GM12891 (cell line): ENCODE measurements at regions not wholly inside any gene's neighbourhood (a gene's known extent, or its start where the extent isn't known, plus 50 kb on each side); places are given as distances from the start of the nearest gene placed in this dataset.
A peak's percentile ranks its signal among the peaks of the same experiment; 100 is the strongest.

ENCODE experiments used
- DNase-seq: peaks from one replicate; pipeline ENCODE4 v3.0.0; 2011; ENCODE audit warnings: low spot score; ENCODE audit not compliant: insufficient read length
- FAIRE-seq: peaks from 2 replicates; lab custom pipeline; 2011; peaks lifted over from hg19 to GRCh38; lab: Jason Lieb, UNC
- PAX5 ChIP-seq: IDR thresholded peaks from 2 replicates; pipeline ENCODE4 v1.6.1; 2011; ENCODE audit warnings: low read length, moderate library complexity, mild to moderate bottlenecking; ENCODE audit not compliant: insufficient read depth, severe bottlenecking
- POLR2A ChIP-seq: IDR thresholded peaks from 2 replicates; pipeline ENCODE4 v1.6.1; 2011; ENCODE audit warnings: low read depth, low read length, control low read depth
- POLR2AphosphoS5 ChIP-seq: IDR thresholded peaks from 2 replicates; pipeline ENCODE4 v1.6.1; 2011; ENCODE audit warnings: low read depth, low read length, control low read depth
- POU2F2 ChIP-seq: IDR thresholded peaks from 2 replicates; pipeline ENCODE4 v1.6.1; 2011; ENCODE audit warnings: low read depth, mild to moderate bottlenecking, control low read depth, low read length, moderate library complexity
- SPI1 ChIP-seq: IDR thresholded peaks from 2 replicates; pipeline ENCODE4 v1.6.1; 2011; ENCODE audit warnings: low read depth, low read length, control low read depth
- TAF1 ChIP-seq: IDR thresholded peaks from 2 replicates; pipeline ENCODE4 v1.6.1; 2011; ENCODE audit warnings: low read depth, low read length, control low read depth

DNA sequence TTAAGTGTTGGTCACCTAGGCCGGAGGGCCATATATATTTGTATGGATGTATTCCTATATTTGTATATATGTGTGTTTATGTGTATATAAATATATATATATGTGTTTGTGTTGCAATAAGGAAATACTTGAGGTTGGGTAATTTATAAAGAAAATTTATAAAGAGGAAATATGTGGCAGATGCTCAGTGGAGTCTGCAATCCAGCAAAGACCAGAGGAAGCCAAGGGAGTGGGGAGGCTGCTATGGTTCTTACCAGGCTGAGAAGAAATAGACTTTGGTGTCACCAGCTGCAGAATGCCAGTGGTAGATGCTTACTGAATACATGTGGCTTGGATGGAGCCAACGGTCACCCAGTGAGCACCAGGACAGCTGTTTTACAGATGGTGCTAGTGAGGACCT lies 97.4 kb upstream of the ELOVL5 start:
- no peak for DNase-seq
- no peak for TF ChIP-seq POLR2A
- TF ChIP-seq SPI1, result no peak
- TF ChIP-seq TAF1, result no peak
- no peak for TF ChIP-seq POU2F2
- TF ChIP-seq PAX5, result no peak
- TF ChIP-seq POLR2AphosphoS5, result no peak
- no peak for FAIRE-seq

DNA sequence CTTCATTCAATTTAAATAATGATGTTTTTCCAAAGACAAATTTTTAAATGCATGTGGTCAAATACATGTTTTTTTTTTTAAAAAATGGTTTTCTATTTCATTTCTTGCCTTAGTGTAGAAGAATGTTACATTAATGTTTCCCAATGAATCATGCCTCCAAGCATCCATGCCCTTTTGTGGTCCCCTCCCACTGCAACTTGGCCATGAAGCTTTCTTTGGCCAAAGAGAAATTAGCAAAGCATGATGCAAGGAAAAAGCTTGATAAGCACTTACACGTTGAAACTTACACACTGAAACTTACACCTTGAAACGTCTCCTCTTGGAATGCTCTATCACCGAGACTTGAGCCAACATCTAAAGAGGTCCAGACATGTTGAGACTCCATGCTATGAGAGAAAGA lies 93.0 kb upstream of the ELOVL5 start:
- TF ChIP-seq SPI1, result no peak
- no peak for TF ChIP-seq POLR2A
- TF ChIP-seq POLR2AphosphoS5, result no peak
- no peak for TF ChIP-seq PAX5
- no peak for TF ChIP-seq POU2F2
- TF ChIP-seq TAF1, result no peak
- no peak for FAIRE-seq
- DNase-seq, result no peak

DNA sequence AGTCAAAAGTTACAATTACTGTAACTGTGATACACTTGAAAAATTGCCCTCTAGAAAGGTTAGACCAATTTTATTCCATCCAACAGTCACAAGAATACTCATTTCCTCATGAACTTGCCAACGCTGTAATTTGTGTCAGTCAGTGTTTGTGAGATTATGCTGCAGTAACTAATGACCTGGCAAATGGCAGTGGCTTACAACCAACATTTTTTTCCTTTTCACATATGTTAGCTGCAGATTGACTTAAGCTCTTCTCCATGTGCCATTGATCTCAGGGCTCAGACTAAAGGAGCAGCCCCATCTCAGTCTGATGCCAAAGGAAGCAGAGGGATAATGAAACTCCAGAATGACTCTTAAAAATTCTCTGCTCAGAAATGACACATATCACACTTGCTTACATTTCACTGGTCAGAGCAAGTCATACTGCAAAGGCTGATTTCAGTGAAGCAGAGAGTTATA lies 92.3 kb upstream of the ELOVL5 start:
- peak; percentile 62 for FAIRE-seq

DNA sequence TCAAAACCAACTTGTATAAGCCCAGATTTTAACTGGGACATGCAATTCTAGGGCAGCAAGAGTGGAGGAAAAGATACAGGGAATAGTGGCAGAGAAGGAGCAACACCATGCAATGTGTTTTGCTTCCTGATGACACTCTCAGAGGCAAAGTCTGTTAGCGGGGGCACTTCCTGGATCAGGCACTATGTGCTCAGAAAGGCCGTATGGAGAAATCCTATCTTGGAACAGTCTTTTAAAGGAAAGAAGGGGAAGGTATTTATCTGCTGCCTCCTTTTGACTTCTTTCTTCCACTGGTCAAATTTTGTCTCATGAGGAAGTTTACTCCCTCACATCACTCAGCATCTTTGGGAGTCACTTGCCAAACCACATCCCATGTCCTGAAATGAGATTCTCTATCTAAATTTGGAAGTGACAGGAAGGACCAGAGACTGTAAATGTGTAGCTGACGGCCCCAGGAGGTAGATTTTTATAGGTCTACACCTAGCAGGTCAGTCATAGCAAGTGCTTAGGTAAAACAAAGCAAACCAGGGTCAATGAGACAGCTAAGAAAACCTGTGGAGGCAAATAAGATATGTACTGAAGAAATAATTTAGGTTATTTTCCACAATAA lies 91.7 kb upstream of the ELOVL5 start:
- TF ChIP-seq SPI1 (no peak), POU2F2 (no peak), PAX5 (no peak), POLR2A (no peak), TAF1 (no peak)
- FAIRE-seq (no peak), DNase-seq (no peak)

More for the DNA sequence above, 92.3 kb upstream of the ELOVL5 start:
- TF ChIP-seq POLR2A (no peak), SPI1 (peak; percentile 37; the same call in 1 of the 2 replicates), POU2F2 (no peak), PAX5 (no peak)
- no peak for DNase-seq

DNA sequence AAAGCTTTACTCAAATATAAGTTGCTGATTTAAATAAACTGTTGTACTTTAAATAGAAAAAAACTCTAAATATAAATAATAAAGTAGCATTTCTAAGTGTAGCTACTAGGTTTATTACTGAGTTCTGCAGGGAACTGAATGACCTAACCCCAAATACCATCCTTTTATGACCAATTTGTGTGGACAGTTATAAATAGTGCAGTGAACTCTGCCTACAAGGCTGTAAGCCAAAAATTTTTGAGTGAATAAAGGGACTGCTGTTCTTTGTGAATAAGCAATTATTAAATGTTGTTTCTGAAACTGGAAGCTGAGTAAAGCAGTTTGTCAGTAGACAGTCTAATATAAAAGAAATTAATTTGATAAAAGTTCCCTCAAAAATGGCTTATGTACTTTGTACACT lies 90.8 kb upstream of the ELOVL5 start:
- FAIRE-seq, result no peak
- no peak for DNase-seq
- no peak for TF ChIP-seq TAF1
- no peak for TF ChIP-seq POU2F2
- TF ChIP-seq PAX5, result no peak

DNA sequence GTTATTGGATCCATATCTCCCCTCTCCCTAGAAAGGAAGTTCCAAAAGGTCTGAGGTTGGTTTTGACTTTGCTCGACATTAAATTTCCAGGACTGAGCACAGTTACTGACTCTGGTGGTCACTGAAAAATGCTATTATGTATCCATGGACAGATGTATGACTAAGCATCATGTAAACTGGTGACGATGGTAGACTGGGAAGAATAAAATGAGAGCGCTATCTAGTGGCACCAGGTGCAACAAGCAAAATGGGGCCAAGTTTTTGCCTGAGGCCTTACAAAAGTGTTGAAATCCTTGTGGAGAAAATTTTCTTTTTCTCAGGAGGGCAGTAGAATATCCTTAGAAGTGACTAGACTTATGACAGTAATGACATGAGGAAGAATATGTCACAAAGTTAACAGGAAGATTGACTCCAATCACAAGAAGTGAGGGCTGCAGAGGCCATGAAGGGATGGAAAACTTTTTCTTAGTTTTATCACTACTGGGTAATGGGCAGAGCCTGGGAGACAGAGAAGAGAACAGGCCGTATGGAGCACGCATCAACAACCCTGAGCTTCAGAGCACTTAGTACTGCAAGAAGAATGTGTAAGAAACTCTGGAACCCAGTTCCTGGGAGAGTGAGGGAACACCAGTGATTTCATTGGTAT lies 88.9 kb upstream of the ELOVL5 start:
- FAIRE-seq (peak; percentile 87), DNase-seq (no peak)
- TF ChIP-seq POLR2A (no peak), PAX5 (no peak), SPI1 (no peak), POU2F2 (no peak), POLR2AphosphoS5 (no peak), TAF1 (no peak)

DNA sequence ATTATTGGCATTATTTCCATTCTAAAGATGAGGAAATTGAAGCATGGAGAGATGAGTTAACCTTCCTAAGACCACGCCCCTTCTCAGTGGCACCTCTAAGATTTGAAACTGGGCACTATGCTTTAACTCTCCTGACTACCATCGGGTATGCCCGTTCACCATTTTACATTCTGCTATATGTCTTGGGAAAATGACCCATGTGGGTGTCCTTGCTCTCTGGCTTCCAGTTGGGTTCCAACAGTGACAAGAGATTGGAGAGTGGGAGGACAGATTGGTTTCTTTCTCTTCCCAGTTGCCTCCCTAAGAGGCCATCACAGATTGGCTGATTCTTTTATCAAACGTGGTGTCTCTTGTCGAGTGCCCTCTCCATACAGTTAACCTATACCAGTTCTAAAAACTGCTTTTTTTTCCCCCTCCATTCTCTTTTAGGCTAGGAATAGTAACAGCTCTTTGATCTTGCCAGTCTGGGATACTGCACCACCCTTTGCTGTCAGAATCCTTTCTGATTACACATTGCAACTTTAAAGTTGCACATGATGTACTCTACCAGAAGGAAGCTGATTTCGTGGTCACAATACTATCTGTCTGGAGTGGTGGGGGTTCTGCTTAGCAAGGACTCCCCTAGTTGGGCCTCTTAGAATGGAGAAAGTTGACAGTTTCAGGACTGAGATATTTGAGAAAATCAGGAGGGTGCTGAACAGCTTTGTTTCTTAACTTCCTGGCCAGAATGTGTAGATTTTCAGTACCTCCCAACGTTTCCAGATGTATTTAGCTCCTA lies 88.0 kb upstream of the ELOVL5 start:
- TF ChIP-seq SPI1, result no peak
- TF ChIP-seq TAF1, result no peak
- no peak for TF ChIP-seq PAX5
- no peak for TF ChIP-seq POU2F2
- no peak for TF ChIP-seq POLR2A
- no peak for TF ChIP-seq POLR2AphosphoS5
- DNase-seq (no peak), FAIRE-seq (no peak)

DNA sequence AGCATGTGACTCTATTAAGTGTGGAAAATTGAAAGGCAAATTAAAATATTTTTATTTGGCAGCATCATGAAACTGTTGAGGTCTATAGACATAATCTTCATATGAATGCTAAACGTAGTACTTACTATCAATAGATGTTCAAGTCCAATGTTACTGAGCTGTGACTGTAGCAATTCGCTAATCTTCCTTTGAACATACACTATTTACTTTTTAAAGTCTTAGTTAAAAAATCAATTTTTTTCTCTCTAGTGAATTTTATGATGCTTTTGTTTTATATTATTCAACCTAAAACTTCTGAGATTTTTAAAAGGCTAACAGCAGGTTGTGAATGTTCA lies 85.2 kb upstream of the ELOVL5 start:
- FAIRE-seq (no peak), DNase-seq (no peak)
- TF ChIP-seq SPI1 (no peak), TAF1 (no peak), POLR2AphosphoS5 (no peak)

DNA sequence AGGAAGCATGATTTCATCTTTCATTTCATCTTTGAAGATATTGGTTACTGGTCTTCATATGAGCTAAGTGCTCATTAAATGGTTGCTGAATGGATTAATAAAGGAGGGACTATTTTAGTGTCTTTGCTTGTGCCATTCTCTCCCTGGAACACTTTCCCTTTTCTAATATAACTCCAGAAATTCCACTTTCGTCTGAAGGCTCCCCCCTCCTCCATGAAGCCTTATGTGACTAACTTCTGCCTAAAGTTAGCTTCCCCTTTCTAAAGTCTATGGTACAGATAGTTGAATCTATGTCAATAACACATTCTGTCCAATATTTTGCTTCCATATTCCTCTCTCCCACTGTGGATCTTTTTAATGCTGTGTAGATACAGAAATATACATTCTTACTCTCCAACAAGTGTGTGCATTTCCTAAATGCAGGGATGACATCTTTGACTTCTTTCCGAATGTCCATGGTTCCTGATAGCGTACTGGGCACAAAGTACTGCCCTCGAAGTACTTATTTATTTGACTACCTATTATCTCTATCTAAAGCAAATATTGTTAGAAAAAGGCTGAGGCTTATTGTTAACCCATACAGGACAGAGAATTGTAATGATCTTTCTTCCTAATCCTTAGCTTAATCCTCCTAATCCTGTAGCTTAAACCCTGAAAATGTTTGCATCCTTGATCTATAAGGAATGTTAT lies 84.7 kb upstream of the ELOVL5 start:
- no peak for FAIRE-seq
- DNase-seq, result no peak
- TF ChIP-seq POU2F2, result no peak
- no peak for TF ChIP-seq POLR2AphosphoS5
- no peak for TF ChIP-seq POLR2A
- no peak for TF ChIP-seq TAF1
- TF ChIP-seq SPI1, result no peak
- no peak for TF ChIP-seq PAX5
